ENCODE measurements at regions not wholly inside any gene's neighbourhood (a gene's known extent, or its start where the extent isn't known, plus 50 kb on each side); places are given as distances from the start of the nearest gene placed in this dataset.
"Not testable (repeated sequence)": the region's sequence is repeated elsewhere in the genome, so short reads cannot be mapped to it uniquely, and the experiment has no call there.

DNA sequence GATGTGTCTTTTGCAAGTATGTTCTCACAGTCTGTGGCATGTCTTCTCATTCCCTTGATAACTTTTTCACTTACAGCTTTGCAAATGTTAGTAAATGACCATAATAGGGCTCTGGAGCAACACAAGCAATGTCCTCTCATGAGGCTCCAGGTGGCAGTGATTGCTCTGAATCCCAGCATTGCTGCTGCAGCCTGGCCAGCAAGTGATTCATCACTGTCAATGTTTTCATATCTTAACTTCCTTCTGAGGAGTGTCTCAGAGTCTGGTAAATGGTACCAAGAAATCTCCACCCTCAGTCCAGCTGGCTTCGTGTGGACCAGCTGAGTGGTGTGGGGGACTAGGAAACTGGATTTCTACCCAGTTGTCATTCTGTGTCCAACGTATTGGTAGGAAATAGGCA is 139.6 kb downstream of the MYLK4 start:
- no peak overlapping the region for H3K27ac ChIP-seq (ENCODE audit: low read depth in 2 of 2, low read length in 2 of 2)
- H3K4me3 ChIP-seq (ENCODE audit: low read length in 2 of 2): no peak overlapping the region
- H3K4me1 ChIP-seq (ENCODE audit: control insufficient read depth in 2 of 2, insufficient read depth in 2 of 2, low read length in 2 of 2): no peaks in the 10 kb centered on the region
- H3K27me3 ChIP-seq (ENCODE audit: control insufficient read depth in 2 of 2, insufficient read depth in 2 of 2, low read length in 2 of 2): no peaks in the 10 kb centered on the region
- peaks cover 0 to 2% of the 10 kb centered on the region in 2 donors for H3K9me3 ChIP-seq (ENCODE audit: control insufficient read depth in 2 of 2, low read length in 2 of 2)
- no peak overlapping the region for H3K9ac ChIP-seq (ENCODE audit: low read depth in 1 of 2, low read length in 2 of 2)
- H3K36me3 ChIP-seq (ENCODE audit: control insufficient read depth in 2 of 2, insufficient read depth in 2 of 2, low read length in 2 of 2): no peaks in the 10 kb centered on the region

DNA sequence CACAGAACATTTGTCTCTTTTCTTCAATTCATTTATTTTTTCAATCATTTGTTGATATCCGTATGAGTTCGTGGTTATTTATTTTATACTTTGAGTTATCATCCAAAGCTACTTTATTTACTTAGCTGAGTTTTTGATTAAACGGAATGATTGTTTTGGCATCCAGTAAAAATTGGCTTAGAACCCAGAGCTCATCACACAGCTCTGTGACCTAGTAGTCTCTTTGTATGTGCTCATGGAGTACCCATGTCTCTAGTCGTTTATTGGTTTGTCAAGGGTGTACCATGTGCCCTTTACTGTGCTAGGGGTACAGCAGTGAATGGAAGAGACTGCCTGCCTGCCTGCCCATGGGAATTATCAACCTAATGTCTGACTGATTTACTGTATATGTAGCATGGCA is 142.2 kb downstream of the MYLK4 start:
- no peak overlapping the region for H3K27ac ChIP-seq (ENCODE audit: low read depth in 2 of 2, low read length in 2 of 2)
- no peaks in the 10 kb centered on the region for H3K4me1 ChIP-seq (ENCODE audit: control insufficient read depth in 2 of 2, insufficient read depth in 2 of 2, low read length in 2 of 2)
- no peaks in the 10 kb centered on the region for H3K36me3 ChIP-seq (ENCODE audit: control insufficient read depth in 2 of 2, insufficient read depth in 2 of 2, low read length in 2 of 2)
- H3K9ac ChIP-seq (ENCODE audit: low read depth in 1 of 2, low read length in 2 of 2): no peak overlapping the region
- H3K9me3 ChIP-seq (ENCODE audit: control insufficient read depth in 2 of 2, low read length in 2 of 2): no peaks in the 10 kb centered on the region
- no peaks in the 10 kb centered on the region for H3K27me3 ChIP-seq (ENCODE audit: control insufficient read depth in 2 of 2, insufficient read depth in 2 of 2, low read length in 2 of 2)
- H3K4me3 ChIP-seq (ENCODE audit: low read length in 2 of 2): no peak overlapping the region

DNA sequence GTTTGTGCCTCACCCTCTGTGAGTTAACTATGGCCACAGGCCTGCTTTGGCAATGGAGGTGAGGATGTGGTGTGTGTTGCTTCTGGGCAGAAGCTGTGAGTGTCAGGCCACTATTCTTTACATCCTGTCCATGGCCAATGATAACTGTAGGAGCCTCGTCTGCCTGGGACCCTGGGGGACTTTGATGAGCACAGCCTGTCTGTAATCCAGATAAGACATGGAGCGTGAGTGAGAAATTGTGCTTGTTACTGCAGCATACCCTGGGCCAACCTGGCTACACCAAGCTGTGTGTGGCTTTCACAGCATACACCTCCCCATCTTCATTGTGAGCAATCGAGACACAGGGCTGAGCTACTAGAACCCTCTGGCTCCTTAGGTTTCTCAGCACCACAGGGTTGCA is 150.4 kb downstream of the MYLK4 start:
- H3K9me3 ChIP-seq (ENCODE audit: control insufficient read depth in 2 of 2, low read length in 2 of 2): no peaks in the 10 kb centered on the region
- no peaks in the 10 kb centered on the region for H3K27me3 ChIP-seq (ENCODE audit: control insufficient read depth in 2 of 2, insufficient read depth in 2 of 2, low read length in 2 of 2)
- no peaks in the 10 kb centered on the region for H3K36me3 ChIP-seq (ENCODE audit: control insufficient read depth in 2 of 2, insufficient read depth in 2 of 2, low read length in 2 of 2)
- no peak overlapping the region for H3K9ac ChIP-seq (ENCODE audit: low read depth in 1 of 2, low read length in 2 of 2)
- no peaks in the 10 kb centered on the region for H3K4me1 ChIP-seq (ENCODE audit: control insufficient read depth in 2 of 2, insufficient read depth in 2 of 2, low read length in 2 of 2)
- H3K4me3 ChIP-seq (ENCODE audit: low read length in 2 of 2): no peak overlapping the region
- H3K27ac ChIP-seq (ENCODE audit: low read depth in 2 of 2, low read length in 2 of 2): no peak overlapping the region

DNA sequence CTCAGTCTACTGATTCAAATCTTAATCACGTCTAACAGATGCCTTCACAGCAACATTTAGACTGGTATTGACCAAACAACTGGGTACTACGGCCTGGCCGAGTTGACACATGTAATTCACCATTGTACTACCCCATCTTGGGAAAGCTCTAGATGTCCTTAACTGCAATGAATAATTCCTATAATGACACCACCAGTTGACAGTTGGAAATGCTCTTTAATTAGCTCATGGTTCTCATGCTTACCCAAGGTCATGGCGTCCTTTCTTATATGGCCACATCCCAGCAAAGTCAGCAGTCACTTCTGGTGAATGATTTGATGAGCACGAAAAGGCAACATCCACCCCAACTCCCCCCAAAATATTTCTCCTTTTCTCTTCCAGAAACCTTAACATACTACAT is 150.9 kb downstream of the MYLK4 start:
- H3K4me1 ChIP-seq (ENCODE audit: control insufficient read depth in 2 of 2, insufficient read depth in 2 of 2, low read length in 2 of 2): no peaks in the 10 kb centered on the region

DNA sequence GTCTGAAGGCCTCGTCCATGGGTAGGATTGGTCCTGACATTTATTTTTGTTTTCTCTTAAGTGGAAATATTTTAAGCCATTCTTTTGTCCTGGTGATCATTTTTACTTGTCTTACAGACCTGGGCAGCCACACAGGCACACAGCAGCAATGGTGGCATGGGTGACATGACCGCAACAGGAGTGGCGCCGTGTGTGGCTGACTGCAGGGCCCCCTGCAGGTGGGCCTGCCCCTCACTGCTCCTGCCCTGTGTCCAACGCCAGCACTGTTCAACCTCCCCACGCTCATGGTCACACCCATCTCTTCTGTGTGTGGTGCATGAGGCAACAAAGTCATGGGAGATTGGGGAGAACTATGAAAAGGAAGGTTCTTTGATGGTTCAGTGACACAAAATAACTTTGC is 151.9 kb downstream of the MYLK4 start:
- no peaks in the 10 kb centered on the region for H3K27me3 ChIP-seq (ENCODE audit: control insufficient read depth in 2 of 2, insufficient read depth in 2 of 2, low read length in 2 of 2)
- H3K9me3 ChIP-seq (ENCODE audit: control insufficient read depth in 2 of 2, low read length in 2 of 2): no peaks in the 10 kb centered on the region
- no peak overlapping the region for H3K4me3 ChIP-seq (ENCODE audit: low read length in 2 of 2)
- H3K36me3 ChIP-seq (ENCODE audit: control insufficient read depth in 2 of 2, insufficient read depth in 2 of 2, low read length in 2 of 2): no peaks in the 10 kb centered on the region
- no peak overlapping the region for H3K9ac ChIP-seq (ENCODE audit: low read depth in 1 of 2, low read length in 2 of 2)
- no peaks in the 10 kb centered on the region for H3K4me1 ChIP-seq (ENCODE audit: control insufficient read depth in 2 of 2, insufficient read depth in 2 of 2, low read length in 2 of 2)
- no peak overlapping the region for H3K27ac ChIP-seq (ENCODE audit: low read depth in 2 of 2, low read length in 2 of 2)

More for the DNA sequence above, 150.9 kb downstream of the MYLK4 start:
- no peak overlapping the region for H3K4me3 ChIP-seq (ENCODE audit: low read length in 2 of 2)
- no peak overlapping the region for H3K27ac ChIP-seq (ENCODE audit: low read depth in 2 of 2, low read length in 2 of 2)
- no peak overlapping the region for H3K9ac ChIP-seq (ENCODE audit: low read depth in 1 of 2, low read length in 2 of 2)
- no peaks in the 10 kb centered on the region for H3K27me3 ChIP-seq (ENCODE audit: control insufficient read depth in 2 of 2, insufficient read depth in 2 of 2, low read length in 2 of 2)
- no peaks in the 10 kb centered on the region for H3K9me3 ChIP-seq (ENCODE audit: control insufficient read depth in 2 of 2, low read length in 2 of 2)
- no peaks in the 10 kb centered on the region for H3K36me3 ChIP-seq (ENCODE audit: control insufficient read depth in 2 of 2, insufficient read depth in 2 of 2, low read length in 2 of 2)

DNA sequence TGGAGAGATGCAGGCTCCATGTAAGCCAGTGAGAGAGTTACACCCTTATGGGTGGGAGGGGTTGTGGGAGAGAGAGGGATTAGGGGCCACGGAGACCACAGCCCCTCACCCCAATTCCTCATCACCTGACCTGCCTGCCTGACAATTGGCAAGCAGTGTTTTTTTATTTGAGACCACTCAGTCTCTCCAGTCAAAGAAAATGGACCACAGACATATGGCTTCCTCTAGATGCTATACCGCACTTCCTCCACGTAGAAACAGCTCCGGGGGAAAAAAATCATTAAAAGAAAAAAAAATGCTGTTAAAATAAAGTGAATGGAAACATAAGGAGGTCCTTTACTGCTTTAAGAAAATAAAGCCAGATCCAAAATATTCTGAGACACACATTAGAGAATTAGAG is 152.7 kb downstream of the MYLK4 start:
- no peak overlapping the region for H3K9ac ChIP-seq (ENCODE audit: low read depth in 1 of 2, low read length in 2 of 2)
- H3K27me3 ChIP-seq (ENCODE audit: control insufficient read depth in 2 of 2, insufficient read depth in 2 of 2, low read length in 2 of 2): no peaks in the 10 kb centered on the region
- H3K27ac ChIP-seq (ENCODE audit: low read depth in 2 of 2, low read length in 2 of 2): no peak overlapping the region

DNA sequence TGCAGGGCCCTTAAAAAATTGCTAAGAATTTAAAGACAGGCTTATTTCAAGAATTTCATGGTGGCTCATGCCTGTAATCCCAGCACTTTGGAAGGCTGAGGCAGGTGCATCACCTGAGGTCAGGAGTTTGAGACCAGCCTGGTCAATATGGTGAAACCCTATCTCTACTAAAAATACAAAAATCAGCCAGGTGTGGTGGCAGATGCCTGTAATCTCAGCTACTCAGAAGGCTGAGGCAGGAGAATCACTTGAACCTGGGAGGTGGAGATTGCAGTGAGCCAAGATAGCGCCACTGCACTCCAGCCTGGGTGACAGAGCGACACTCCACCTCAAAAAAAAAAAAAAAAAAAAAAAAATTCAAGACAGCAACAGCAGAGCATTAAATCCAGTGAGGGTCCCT is 153.3 kb downstream of the MYLK4 start:
- not testable (repeated sequence) for H3K9ac ChIP-seq (ENCODE audit: low read depth in 1 of 2, low read length in 2 of 2); H3K4me1 ChIP-seq (ENCODE audit: control insufficient read depth in 2 of 2, insufficient read depth in 2 of 2, low read length in 2 of 2); H3K27me3 ChIP-seq (ENCODE audit: control insufficient read depth in 2 of 2, insufficient read depth in 2 of 2, low read length in 2 of 2); H3K36me3 ChIP-seq (ENCODE audit: control insufficient read depth in 2 of 2, insufficient read depth in 2 of 2, low read length in 2 of 2); H3K9me3 ChIP-seq (ENCODE audit: control insufficient read depth in 2 of 2, low read length in 2 of 2); H3K4me3 ChIP-seq (ENCODE audit: low read length in 2 of 2); H3K27ac ChIP-seq (ENCODE audit: low read depth in 2 of 2, low read length in 2 of 2)

More for the DNA sequence above, 152.7 kb downstream of the MYLK4 start:
- Histone ChIP-seq H3K9me3 (ENCODE audit: control insufficient read depth in 2 of 2, low read length in 2 of 2) (no peaks in the 10 kb centered on the region), H3K4me1 (ENCODE audit: control insufficient read depth in 2 of 2, insufficient read depth in 2 of 2, low read length in 2 of 2) (no peaks in the 10 kb centered on the region), H3K36me3 (ENCODE audit: control insufficient read depth in 2 of 2, insufficient read depth in 2 of 2, low read length in 2 of 2) (no peaks in the 10 kb centered on the region), H3K4me3 (ENCODE audit: low read length in 2 of 2) (no peak overlapping the region)

DNA sequence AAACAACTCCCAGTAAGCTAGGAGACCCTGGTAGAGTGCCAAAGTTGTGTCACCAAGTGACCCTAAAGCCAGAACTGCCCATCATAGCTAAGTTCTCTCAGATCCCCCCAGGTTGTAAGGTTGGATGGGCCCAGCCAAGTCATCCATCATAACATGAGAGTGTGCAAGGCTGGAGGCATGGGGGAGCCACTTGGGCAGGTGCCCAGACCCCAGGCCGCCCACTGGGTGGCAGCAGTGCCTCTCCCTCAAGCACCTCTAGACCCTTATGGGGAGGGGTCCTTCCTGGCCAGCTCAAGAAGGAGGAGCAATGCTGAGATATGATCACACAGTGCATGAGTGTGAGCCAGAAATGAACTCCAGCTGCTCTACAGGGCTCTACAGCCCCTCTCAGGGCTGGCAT is 154.5 kb downstream of the MYLK4 start:
- no peaks in the 10 kb centered on the region for H3K9me3 ChIP-seq (ENCODE audit: control insufficient read depth in 2 of 2, low read length in 2 of 2)
- H3K4me3 ChIP-seq (ENCODE audit: low read length in 2 of 2): no peak overlapping the region
- H3K9ac ChIP-seq (ENCODE audit: low read depth in 1 of 2, low read length in 2 of 2): no peak overlapping the region
- no peaks in the 10 kb centered on the region for H3K36me3 ChIP-seq (ENCODE audit: control insufficient read depth in 2 of 2, insufficient read depth in 2 of 2, low read length in 2 of 2)
- H3K27ac ChIP-seq (ENCODE audit: low read depth in 2 of 2, low read length in 2 of 2): no peak overlapping the region
- no peaks in the 10 kb centered on the region for H3K4me1 ChIP-seq (ENCODE audit: control insufficient read depth in 2 of 2, insufficient read depth in 2 of 2, low read length in 2 of 2)
- H3K27me3 ChIP-seq (ENCODE audit: control insufficient read depth in 2 of 2, insufficient read depth in 2 of 2, low read length in 2 of 2): no peaks in the 10 kb centered on the region

DNA sequence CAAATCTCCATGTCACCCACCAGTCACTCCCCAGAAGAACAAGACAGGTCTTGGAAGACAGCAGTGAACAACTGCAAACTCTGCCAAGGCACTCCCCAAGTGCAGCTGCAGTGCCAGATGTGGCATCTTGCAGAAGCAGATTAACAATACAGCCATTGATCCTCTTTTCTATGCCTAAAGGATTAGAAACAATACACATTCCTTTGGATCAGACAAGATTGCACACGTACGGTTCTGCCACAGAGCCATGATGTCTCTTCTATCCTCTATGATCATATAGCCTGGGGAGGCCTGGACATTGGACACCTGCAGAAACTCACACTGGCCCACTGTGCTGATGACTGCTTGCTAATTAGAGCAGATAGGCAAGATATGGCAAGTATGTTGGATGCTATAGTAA is 155.9 kb downstream of the MYLK4 start:
- no peak overlapping the region for H3K27ac ChIP-seq (ENCODE audit: low read depth in 2 of 2, low read length in 2 of 2)
- H3K27me3 ChIP-seq (ENCODE audit: control insufficient read depth in 2 of 2, insufficient read depth in 2 of 2, low read length in 2 of 2): no peaks in the 10 kb centered on the region
- no peak overlapping the region for H3K4me3 ChIP-seq (ENCODE audit: low read length in 2 of 2)
- no peaks in the 10 kb centered on the region for H3K4me1 ChIP-seq (ENCODE audit: control insufficient read depth in 2 of 2, insufficient read depth in 2 of 2, low read length in 2 of 2)
- H3K9me3 ChIP-seq (ENCODE audit: control insufficient read depth in 2 of 2, low read length in 2 of 2): no peaks in the 10 kb centered on the region
- no peak overlapping the region for H3K9ac ChIP-seq (ENCODE audit: low read depth in 1 of 2, low read length in 2 of 2)
- no peaks in the 10 kb centered on the region for H3K36me3 ChIP-seq (ENCODE audit: control insufficient read depth in 2 of 2, insufficient read depth in 2 of 2, low read length in 2 of 2)

DNA sequence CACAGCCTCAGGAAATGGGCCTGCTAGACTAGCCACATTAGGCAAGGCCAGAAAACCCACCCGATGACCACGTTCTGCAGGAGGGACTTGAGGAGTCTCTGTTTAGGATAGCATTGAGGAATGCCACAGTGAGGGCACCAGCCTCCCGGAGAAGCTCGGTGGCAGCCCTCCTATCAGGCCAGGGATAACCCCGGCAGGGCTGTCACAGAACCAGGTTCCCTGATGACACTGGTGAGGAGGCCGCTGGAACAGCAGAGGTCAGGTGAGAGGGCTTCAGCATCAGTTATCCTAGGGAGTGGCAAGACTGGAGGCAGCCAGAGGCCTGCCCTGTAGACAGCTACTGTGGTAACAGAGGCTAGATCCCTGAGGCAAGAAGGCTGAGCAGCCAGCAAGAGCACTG is 157.6 kb downstream of the MYLK4 start:
- no peak overlapping the region for H3K4me3 ChIP-seq (ENCODE audit: low read length in 2 of 2)
- H3K36me3 ChIP-seq (ENCODE audit: control insufficient read depth in 2 of 2, insufficient read depth in 2 of 2, low read length in 2 of 2): no peaks in the 10 kb centered on the region
- no peaks in the 10 kb centered on the region for H3K27me3 ChIP-seq (ENCODE audit: control insufficient read depth in 2 of 2, insufficient read depth in 2 of 2, low read length in 2 of 2)
- no peaks in the 10 kb centered on the region for H3K4me1 ChIP-seq (ENCODE audit: control insufficient read depth in 2 of 2, insufficient read depth in 2 of 2, low read length in 2 of 2)
- H3K27ac ChIP-seq (ENCODE audit: low read depth in 2 of 2, low read length in 2 of 2): no peak overlapping the region
- H3K9ac ChIP-seq (ENCODE audit: low read depth in 1 of 2, low read length in 2 of 2): no peak overlapping the region
- H3K9me3 ChIP-seq (ENCODE audit: control insufficient read depth in 2 of 2, low read length in 2 of 2): no peaks in the 10 kb centered on the region

DNA sequence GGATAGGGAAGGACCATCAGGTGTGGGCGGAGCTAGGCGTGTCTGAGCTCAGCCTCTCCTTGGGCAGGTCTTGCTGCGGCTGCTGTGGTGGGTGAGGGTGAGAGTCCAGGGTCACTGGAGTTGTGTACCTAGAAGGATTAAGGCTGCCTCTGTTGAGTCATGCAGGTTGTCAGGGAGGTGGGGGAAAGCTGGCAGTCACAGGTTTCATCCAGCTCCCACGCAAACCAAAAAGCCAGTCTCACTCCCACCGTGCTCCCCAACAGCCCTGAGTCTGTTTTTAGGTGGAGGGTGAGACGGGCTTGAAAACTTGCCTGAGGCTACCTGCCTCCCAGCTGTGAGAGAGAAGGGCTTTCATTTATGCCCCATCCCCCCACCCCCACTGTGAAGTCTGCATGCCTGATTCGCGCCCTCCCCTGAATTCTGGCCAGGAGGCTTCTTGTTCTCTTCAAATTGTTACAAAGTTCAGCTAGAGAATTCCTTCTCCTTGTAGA is 161.5 kb downstream of the MYLK4 start:
- Histone ChIP-seq H3K27ac (ENCODE audit: low read depth in 2 of 2, low read length in 2 of 2) (no peak overlapping the region), H3K27me3 (ENCODE audit: control insufficient read depth in 2 of 2, insufficient read depth in 2 of 2, low read length in 2 of 2) (no peaks in the 10 kb centered on the region), H3K9me3 (ENCODE audit: control insufficient read depth in 2 of 2, low read length in 2 of 2) (no peaks in the 10 kb centered on the region), H3K9ac (ENCODE audit: low read depth in 1 of 2, low read length in 2 of 2) (no peak overlapping the region), H3K36me3 (ENCODE audit: control insufficient read depth in 2 of 2, insufficient read depth in 2 of 2, low read length in 2 of 2) (no peaks in the 10 kb centered on the region), H3K4me1 (ENCODE audit: control insufficient read depth in 2 of 2, insufficient read depth in 2 of 2, low read length in 2 of 2) (no peaks in the 10 kb centered on the region), H3K4me3 (ENCODE audit: low read length in 2 of 2) (no peak overlapping the region)

All from mucosa of rectum (tissue), 2 donors.